Mucosa of descending colon (tissue), 3 donors: ENCODE measurements at regions not wholly inside any gene's neighbourhood (a gene's known extent, or its start where the extent isn't known, plus 50 kb on each side); places are given as distances from the start of the nearest gene placed in this dataset.

Experiments used
- ATAC-seq: fragments of 200-7000 bp; cut with Tn5 transposase; one replicate; pipeline ENCODE4 v1.9.1; 2020; ENCODE audit warnings: mild to moderate bottlenecking, moderate library complexity
- DNase-seq, 3 donors: peaks; one replicate each; pipeline ENCODE4 v3.0.0-alpha.2; 2020
- H3K36me3 ChIP-seq: fragments of 200-600 bp; one replicate; pipeline ENCODE4 v1.8.0; 2021; ENCODE audit warnings: low read depth, mild to moderate bottlenecking
- H3K4me1 ChIP-seq: fragments of 200-600 bp; one replicate; pipeline ENCODE4 v1.8.0; 2021; ENCODE audit warnings: low read depth, mild to moderate bottlenecking
- H3K4me3 ChIP-seq: fragments of 200-600 bp; one replicate; pipeline ENCODE4 v1.8.0; 2021; ENCODE audit warnings: mild to moderate bottlenecking
- H3K9me3 ChIP-seq: fragments of 200-600 bp; one replicate; pipeline ENCODE4 v1.8.0; 2021; ENCODE audit warnings: mild to moderate bottlenecking
- intact Hi-C, 2 donors: fragments of 100-400 bp; cut with DNase I in 1 of 2; cut with micrococcal nuclease in 1 of 2; formaldehyde crosslinking; loops; one replicate each; pipeline versions ENCODE4 v1.11.0 to v1.11.1; 2022; cut with DNase I, micrococcal nuclease
- TF ChIP-seq, protein P1 (sequence below): fragments of 200-600 bp; IDR thresholded peaks from one replicate; pipeline ENCODE4 v1.8.0; 2022; ENCODE audit warnings: antibody characterized with exemption, mild to moderate bottlenecking
- donor health status: DM: no; HTN: no; CAD: no; lungs with moderate emphysema.
- donor health status: DM: no; HTN: no; CAD: no.
- donor health status: DM: no; HTN: yes; CAD: no.

GRCh38 chr11:120044011-120044675, 93.8 kb downstream of the TRIM29 start:
- DNase-seq (no peak), ATAC-seq (no peak)
- H3K9me3 ChIP-seq, result peaks cover 11% of the 10 kb centered on the region
- H3K36me3 ChIP-seq, result no peaks in the 10 kb centered on the region
- TF ChIP-seq, protein P1, sequence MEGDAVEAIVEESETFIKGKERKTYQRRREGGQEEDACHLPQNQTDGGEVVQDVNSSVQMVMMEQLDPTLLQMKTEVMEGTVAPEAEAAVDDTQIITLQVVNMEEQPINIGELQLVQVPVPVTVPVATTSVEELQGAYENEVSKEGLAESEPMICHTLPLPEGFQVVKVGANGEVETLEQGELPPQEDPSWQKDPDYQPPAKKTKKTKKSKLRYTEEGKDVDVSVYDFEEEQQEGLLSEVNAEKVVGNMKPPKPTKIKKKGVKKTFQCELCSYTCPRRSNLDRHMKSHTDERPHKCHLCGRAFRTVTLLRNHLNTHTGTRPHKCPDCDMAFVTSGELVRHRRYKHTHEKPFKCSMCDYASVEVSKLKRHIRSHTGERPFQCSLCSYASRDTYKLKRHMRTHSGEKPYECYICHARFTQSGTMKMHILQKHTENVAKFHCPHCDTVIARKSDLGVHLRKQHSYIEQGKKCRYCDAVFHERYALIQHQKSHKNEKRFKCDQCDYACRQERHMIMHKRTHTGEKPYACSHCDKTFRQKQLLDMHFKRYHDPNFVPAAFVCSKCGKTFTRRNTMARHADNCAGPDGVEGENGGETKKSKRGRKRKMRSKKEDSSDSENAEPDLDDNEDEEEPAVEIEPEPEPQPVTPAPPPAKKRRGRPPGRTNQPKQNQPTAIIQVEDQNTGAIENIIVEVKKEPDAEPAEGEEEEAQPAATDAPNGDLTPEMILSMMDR, result no peak
- H3K4me3 ChIP-seq, result no peak overlapping the region
- intact Hi-C loops, result no loop called here
- H3K4me1 ChIP-seq, result no peaks in the 10 kb centered on the region

- TF ChIP-seq, protein P1, result no peak
- Histone ChIP-seq H3K4me1 (no peaks in the 10 kb centered on the region), H3K36me3 (no peaks in the 10 kb centered on the region), H3K4me3 (no peak overlapping the region), H3K9me3 (peaks cover 11% of the 10 kb centered on the region)
- intact Hi-C loops, result no loop called here
- DNase-seq (no peak), ATAC-seq (no peak)
Observed at GRCh38 chr11:120043328-120043945, 94.5 kb downstream of the TRIM29 start.

DNA sequence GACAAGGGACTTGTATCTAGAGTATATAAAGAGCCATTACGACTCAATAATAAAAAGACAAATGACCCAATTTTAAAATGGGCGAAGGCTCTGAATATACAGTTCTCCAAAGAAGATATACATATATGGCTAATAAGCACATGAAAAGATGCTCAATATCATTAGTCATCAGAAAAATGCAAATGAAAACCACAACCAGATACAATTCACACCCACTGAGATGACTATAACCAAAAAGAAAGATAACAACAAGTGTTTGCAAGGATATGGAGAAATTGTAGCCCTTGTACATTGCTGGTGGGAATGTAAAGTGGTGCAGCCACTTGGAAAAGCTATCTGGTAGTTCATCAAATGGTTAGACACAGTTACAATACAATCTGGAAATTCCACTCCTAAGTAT, 96.3 kb downstream of the TRIM29 start:
- H3K9me3 ChIP-seq, result no peaks in the 10 kb centered on the region
- no peaks in the 10 kb centered on the region for H3K36me3 ChIP-seq
- H3K4me1 ChIP-seq, result no peaks in the 10 kb centered on the region
- DNase-seq, result no peak
- TF ChIP-seq, protein P1, result no peak
- no peak for ATAC-seq
- no peak overlapping the region for H3K4me3 ChIP-seq
- intact Hi-C loops, result no loop called here

DNA sequence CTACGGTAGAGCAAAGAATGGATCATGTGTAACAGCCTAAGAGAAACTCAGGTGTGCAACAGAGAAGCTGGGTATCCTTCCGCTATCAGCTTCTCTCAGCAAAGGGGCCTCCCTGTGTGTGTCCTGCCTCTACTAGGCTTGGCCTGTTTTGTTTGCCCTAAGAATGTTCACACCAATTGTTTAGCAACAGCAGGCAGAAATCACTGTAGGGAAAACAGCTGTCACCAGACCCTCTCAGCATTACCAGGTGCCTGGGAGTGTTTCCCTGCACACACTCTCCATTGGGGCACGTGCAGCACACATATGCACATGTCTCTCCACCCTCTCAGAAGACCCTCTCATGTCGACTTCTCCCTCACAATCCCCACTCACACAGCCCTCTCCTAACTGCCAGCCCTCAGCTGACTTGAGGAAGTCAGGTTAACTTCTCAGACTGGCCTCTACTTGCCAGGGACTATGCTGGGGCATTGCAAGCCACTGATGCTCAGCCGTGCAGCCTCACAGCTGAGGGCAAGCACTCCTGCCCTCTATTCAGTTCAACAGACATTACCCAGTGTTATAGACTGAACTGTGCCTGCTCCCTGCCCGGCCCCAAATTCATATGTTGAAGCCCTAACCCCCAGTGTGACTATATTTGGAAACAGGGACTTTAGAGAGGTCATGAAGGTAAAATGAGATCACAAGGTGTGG, 97.6 kb downstream of the TRIM29 start:
- DNase-seq (no peak), ATAC-seq (no peak)
- Histone ChIP-seq H3K36me3 (no peaks in the 10 kb centered on the region), H3K4me1 (no peaks in the 10 kb centered on the region), H3K4me3 (no peak overlapping the region), H3K9me3 (no peaks in the 10 kb centered on the region)
- intact Hi-C loops, result no loop called here
- TF ChIP-seq, protein P1, result no peak

- H3K9me3 ChIP-seq, result no peaks in the 10 kb centered on the region
- no peak overlapping the region for H3K4me3 ChIP-seq
- no peak for ATAC-seq
- intact Hi-C loops, result no loop called here
- no peaks in the 10 kb centered on the region for H3K36me3 ChIP-seq
- DNase-seq, result no peak
- TF ChIP-seq, protein P1, result no peak
- H3K4me1 ChIP-seq, result no peaks in the 10 kb centered on the region
Observed at GRCh38 chr11:120039039-120039438, 98.9 kb downstream of the TRIM29 start.
